ENCODE measurements at regions not wholly inside any gene's neighbourhood (a gene's known extent, or its start where the extent isn't known, plus 50 kb on each side); places are given as distances from the start of the nearest gene placed in this dataset.
"Not testable (repeated sequence)": the region's sequence is repeated elsewhere in the genome, so short reads cannot be mapped to it uniquely, and the experiment has no call there.

- DNase-seq (ENCODE audit: low spot score) = no peak
Measured at GRCh38 chr12:88889326-88890110, 309.2 kb upstream of the KITLG start.

DNA sequence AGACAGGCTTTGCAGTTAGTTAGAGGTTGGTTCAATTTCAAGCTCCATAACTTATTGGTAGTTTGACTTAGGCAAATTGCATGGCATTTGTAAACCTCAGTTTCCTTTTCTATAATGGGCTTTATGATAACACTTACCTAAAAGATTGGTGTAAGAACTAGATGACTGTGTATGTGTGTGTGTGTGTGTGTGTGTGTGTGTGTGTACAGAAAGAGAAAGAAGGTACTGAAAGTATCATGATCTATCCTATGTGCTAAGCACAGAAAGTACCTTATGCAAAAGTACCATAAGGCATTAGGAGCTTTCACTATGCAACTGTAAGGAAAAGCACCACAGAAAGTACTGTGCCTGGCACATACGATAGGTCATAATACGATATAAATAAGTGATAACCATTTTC is 304.3 kb upstream of the KITLG start:
- DNase-seq (ENCODE audit: low spot score) = no peak

- DNase-seq (ENCODE audit: low spot score) = no peak
Measured at GRCh38 chr12:88882662-88883061, 302.4 kb upstream of the KITLG start.

GRCh38 chr12:88880051-88880450 is 299.8 kb upstream of the KITLG start:
- no peak for DNase-seq (ENCODE audit: low spot score)

GRCh38 chr12:88878295-88878694 is 298.0 kb upstream of the KITLG start:
- DNase-seq (ENCODE audit: low spot score) = no peak

DNA sequence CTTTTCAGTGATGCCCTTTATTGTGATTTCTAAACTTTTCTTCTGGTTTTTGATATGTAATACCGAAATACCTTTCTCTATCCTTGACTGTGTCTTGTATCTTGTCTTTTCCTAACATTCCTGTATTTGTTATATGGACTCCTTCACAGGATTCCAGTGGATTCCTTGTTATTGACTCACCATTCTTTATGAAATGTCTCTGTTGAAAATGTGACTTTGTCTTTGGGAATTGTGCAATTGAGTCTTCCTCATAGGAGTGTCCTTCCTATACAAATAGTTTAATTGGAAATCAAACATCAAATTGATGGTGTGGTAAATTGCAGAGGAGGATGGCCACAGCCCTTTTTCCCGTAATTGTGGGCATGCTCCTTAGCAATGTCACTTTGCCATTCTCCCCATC is 296.6 kb upstream of the KITLG start:
- no peak for DNase-seq (ENCODE audit: low spot score)

- no peak for DNase-seq (ENCODE audit: low spot score)
Measured at GRCh38 chr12:88870000-88870737, 289.9 kb upstream of the KITLG start.

- DNase-seq (ENCODE audit: low spot score) = no peak
Measured at GRCh38 chr12:88868050-88868449, 287.8 kb upstream of the KITLG start.

DNA sequence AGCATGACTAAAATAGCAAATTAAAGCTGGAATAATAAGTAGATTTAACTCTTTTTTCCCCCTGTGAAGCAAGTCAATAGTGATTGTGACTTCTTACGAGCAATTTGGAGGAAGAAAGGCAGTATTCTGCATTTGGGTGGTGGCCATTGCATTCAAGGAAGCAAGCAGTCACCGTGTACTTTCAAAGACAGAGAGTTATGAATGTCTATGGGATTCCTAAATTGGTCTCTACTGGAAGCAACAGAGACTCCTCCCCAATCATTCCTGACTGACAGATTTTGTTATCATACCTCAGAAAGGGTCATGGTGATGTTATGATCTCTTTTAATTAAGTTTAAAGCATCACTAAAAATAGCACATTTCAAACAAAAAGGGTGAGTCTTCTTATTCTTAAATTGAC is 287.2 kb upstream of the KITLG start:
- DNase-seq (ENCODE audit: low spot score) = no peak

DNA sequence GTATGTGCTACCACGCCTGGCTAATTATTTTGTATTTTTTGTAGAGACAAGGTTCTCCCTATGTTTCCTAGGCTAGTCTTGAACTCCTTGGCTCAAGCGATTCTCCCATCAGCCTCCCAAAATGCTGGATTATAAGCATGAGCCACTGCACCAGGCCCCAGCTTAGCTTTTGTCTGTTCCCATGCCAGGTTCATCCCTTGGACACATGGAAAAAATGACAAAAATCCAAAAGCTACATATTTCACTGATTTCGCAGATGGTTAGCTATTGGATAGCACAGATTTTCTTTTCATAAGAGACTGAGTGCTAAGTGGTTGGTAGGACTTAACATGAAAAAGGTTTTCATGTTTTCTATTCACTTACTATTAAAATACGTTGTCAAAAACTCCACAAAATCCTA is 286.6 kb upstream of the KITLG start:
- DNase-seq (ENCODE audit: low spot score) = no peak

- DNase-seq (ENCODE audit: low spot score) = no peak
Measured at GRCh38 chr12:88865537-88865936, 285.3 kb upstream of the KITLG start.

DNA sequence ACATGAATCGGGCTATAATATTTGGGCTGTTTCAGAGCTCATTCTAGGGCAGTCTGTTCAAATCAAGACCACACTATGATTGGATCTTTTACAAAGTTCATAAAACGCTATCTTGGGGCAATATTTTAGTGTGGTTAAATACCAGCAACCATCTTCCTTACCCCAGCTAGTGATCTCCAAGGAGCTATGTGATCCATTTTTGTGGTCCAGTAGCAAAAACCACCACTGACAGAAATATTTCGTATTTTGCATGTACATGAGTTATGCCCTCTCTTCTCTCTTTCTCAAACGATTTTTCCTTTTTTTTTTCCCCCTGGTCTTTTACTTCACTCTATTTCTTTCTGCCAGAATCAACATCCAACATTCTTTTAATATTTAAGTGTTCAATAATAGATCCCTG is 280.6 kb upstream of the KITLG start:
- no peak for DNase-seq (ENCODE audit: low spot score)

DNA sequence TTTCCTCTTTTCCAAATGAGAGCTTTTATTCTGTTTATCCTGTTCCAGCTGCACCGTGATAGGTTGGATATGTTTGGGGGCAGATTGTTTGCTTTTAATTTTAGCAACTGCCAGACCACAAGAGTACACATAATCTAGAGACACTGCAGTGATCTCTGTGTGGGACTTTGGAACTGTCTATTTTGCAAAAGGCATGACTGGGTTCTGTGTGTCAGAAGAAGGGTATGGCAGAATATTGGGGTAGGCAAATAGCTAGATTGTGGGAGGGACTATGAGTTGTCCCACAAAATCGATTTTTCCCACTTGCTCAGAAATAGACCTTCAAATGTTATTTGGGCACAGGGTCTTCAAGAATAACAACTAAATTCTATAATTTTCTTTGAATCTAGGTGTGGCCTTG is 275.9 kb upstream of the KITLG start:
- no peak for DNase-seq (ENCODE audit: low spot score)

GRCh38 chr12:88855301-88855700 is 275.0 kb upstream of the KITLG start:
- no peak for DNase-seq (ENCODE audit: low spot score)

GRCh38 chr12:88854260-88854659 is 274.0 kb upstream of the KITLG start:
- no peak for DNase-seq (ENCODE audit: low spot score)

GRCh38 chr12:88847246-88847645 is 267.0 kb upstream of the KITLG start:
- DNase-seq (ENCODE audit: low spot score) = not testable (repeated sequence)

- no peak for DNase-seq (ENCODE audit: low spot score)
Measured at GRCh38 chr12:88844426-88844825, 264.2 kb upstream of the KITLG start.

GRCh38 chr12:88842314-88842713 is 262.0 kb upstream of the KITLG start:
- no peak for DNase-seq (ENCODE audit: low spot score)

- no peak for DNase-seq (ENCODE audit: low spot score)
Measured at GRCh38 chr12:88839486-88839885, 259.2 kb upstream of the KITLG start.

DNA sequence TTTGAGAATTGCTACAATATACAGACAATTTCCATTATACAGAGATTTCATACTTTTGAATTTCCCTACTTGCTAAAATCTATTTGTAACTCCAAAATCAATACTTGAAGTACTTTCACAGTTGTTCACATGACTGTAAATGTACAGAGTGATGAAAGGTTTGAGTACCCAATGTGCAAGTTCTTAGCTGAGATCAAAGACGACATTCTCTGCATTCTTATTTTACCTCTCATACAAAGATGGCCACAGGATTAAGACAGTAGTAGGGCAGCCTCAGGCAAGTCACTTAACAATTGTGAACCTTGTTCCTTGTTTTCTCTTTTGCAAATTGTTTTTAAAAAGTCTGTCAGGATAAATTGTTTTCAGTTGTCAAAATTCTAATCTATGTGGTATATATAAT is 255.9 kb upstream of the KITLG start:
- no peak for DNase-seq (ENCODE audit: low spot score)

DNA sequence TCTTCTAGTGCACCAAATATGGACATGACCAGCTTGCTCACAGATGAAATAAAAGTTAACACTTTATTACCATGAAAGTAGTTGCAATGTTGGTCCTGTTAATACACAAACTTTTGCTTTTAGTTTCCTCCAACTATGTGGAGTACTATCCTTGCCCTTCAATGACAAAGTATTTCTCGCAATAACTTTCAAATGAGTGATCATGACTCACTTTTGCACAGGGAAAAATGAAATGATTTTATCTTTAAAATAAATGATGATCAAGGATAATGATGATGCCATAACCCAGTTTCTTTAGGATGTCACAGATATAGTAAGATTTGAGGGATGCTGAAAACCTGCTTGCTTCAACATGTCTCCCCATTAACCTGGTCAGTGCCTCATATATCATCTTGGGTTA is 254.0 kb upstream of the KITLG start:
- DNase-seq (ENCODE audit: low spot score) = no peak

GRCh38 chr12:88833641-88834116 is 253.4 kb upstream of the KITLG start:
- DNase-seq (ENCODE audit: low spot score) = no peak

GRCh38 chr12:88828537-88828936 is 248.3 kb upstream of the KITLG start:
- DNase-seq (ENCODE audit: low spot score) = not testable (repeated sequence)

- no peak for DNase-seq (ENCODE audit: low spot score)
Measured at GRCh38 chr12:88820012-88820411, 239.7 kb upstream of the KITLG start.
